ENCODE measurements at regions not wholly inside any gene's neighbourhood (a gene's known extent, or its start where the extent isn't known, plus 50 kb on each side); places are given as distances from the start of the nearest gene placed in this dataset.

GRCh38 chr11:95352733-95353346 is 121.8 kb upstream of the SESN3 start:
- no peak for DNase-seq (ENCODE audit: low read depth)

GRCh38 chr11:95349345-95349942 is 118.4 kb upstream of the SESN3 start:
- no peak for DNase-seq (ENCODE audit: low read depth)

GRCh38 chr11:95346265-95346664 is 115.3 kb upstream of the SESN3 start:
- DNase-seq (ENCODE audit: low read depth), result no peak

GRCh38 chr11:95345651-95346050 is 114.6 kb upstream of the SESN3 start:
- DNase-seq (ENCODE audit: low read depth), result no peak

- DNase-seq (ENCODE audit: low read depth), result no peak
Observed at GRCh38 chr11:95344932-95345642, 114.1 kb upstream of the SESN3 start.

- DNase-seq (ENCODE audit: low read depth), result no peak
Observed at GRCh38 chr11:95341221-95341620, 110.2 kb upstream of the SESN3 start.

- DNase-seq (ENCODE audit: low read depth), result no peak
Observed at GRCh38 chr11:95339086-95339901, 108.3 kb upstream of the SESN3 start.

- no peak for DNase-seq (ENCODE audit: low read depth)
Observed at GRCh38 chr11:95338430-95338991, 107.5 kb upstream of the SESN3 start.

- DNase-seq (ENCODE audit: low read depth), result no peak
Observed at GRCh38 chr11:95337972-95338429, 107.0 kb upstream of the SESN3 start.

- no peak for DNase-seq (ENCODE audit: low read depth)
Observed at GRCh38 chr11:95337175-95337957, 106.4 kb upstream of the SESN3 start.

- no peak for DNase-seq (ENCODE audit: low read depth)
Observed at GRCh38 chr11:95335989-95336388, 105.0 kb upstream of the SESN3 start.

GRCh38 chr11:95331161-95331560 is 100.2 kb upstream of the SESN3 start:
- DNase-seq (ENCODE audit: low read depth), result no peak

- no peak for DNase-seq (ENCODE audit: low read depth)
Observed at GRCh38 chr11:95330302-95330701, 99.3 kb upstream of the SESN3 start.

- DNase-seq (ENCODE audit: low read depth), result no peak
Observed at GRCh38 chr11:95327273-95327948, 96.4 kb upstream of the SESN3 start.

GRCh38 chr11:95325777-95326258 is 94.8 kb upstream of the SESN3 start:
- no peak for DNase-seq (ENCODE audit: low read depth)

- no peak for DNase-seq (ENCODE audit: low read depth)
Observed at GRCh38 chr11:95324826-95325225, 93.8 kb upstream of the SESN3 start.

GRCh38 chr11:95322539-95322938 is 91.5 kb upstream of the SESN3 start:
- DNase-seq (ENCODE audit: low read depth), result no peak

- no peak for DNase-seq (ENCODE audit: low read depth)
Observed at GRCh38 chr11:95318498-95318897, 87.5 kb upstream of the SESN3 start.

GRCh38 chr11:95308512-95309035 is 77.6 kb upstream of the SESN3 start:
- DNase-seq (ENCODE audit: low read depth), result no peak

GRCh38 chr11:95307286-95307685 is 76.3 kb upstream of the SESN3 start:
- DNase-seq (ENCODE audit: low read depth), result no peak
